AG08396 (cell line): ENCODE measurements at regions not wholly inside any gene's neighbourhood (a gene's known extent, or its start where the extent isn't known, plus 50 kb on each side); places are given as distances from the start of the nearest gene placed in this dataset.

Source experiments
- DNase-seq: peaks from one replicate; pipeline ENCODE4 v3.0.0; 2012; ENCODE audit warnings: low spot score, mixed read lengths

- DNase-seq: no peak
These were observed 414.2 kb downstream of the TAF11L14 start for GRCh38 chr5:18048449-18048848.

- DNase-seq: no peak
These were observed 416.1 kb downstream of the TAF11L14 start for GRCh38 chr5:18050345-18050744.

- no peak for DNase-seq
These were observed 416.5 kb downstream of the TAF11L14 start for GRCh38 chr5:18050776-18051175.

GRCh38 chr5:18051953-18052352, 417.7 kb downstream of the TAF11L14 start:
- DNase-seq: no peak

GRCh38 chr5:18052569-18052968, 418.3 kb downstream of the TAF11L14 start:
- no peak for DNase-seq

- DNase-seq: no peak
These were observed 423.5 kb downstream of the TAF11L14 start for GRCh38 chr5:18057725-18058124.

- DNase-seq: no peak
These were observed 433.4 kb downstream of the TAF11L14 start for GRCh38 chr5:18067615-18068014.

GRCh38 chr5:18068826-18069225, 434.6 kb downstream of the TAF11L14 start:
- DNase-seq: no peak

- DNase-seq: no peak
These were observed 435.5 kb downstream of the TAF11L14 start for GRCh38 chr5:18069790-18070189.

GRCh38 chr5:18072600-18072999, 438.3 kb downstream of the TAF11L14 start:
- no peak for DNase-seq

GRCh38 chr5:18074961-18075360, 440.7 kb downstream of the TAF11L14 start:
- DNase-seq: no peak

GRCh38 chr5:18078157-18078556, 443.9 kb downstream of the TAF11L14 start:
- no peak for DNase-seq

GRCh38 chr5:18079831-18080230, 445.6 kb downstream of the TAF11L14 start:
- no peak for DNase-seq

GRCh38 chr5:18088020-18088579, 453.8 kb downstream of the TAF11L14 start:
- no peak for DNase-seq

- no peak for DNase-seq
These were observed 455.9 kb downstream of the TAF11L14 start for GRCh38 chr5:18090177-18090576.

GRCh38 chr5:18091142-18091541, 456.9 kb downstream of the TAF11L14 start:
- no peak for DNase-seq

- DNase-seq: no peak
These were observed 457.5 kb downstream of the TAF11L14 start for GRCh38 chr5:18091758-18092157.

GRCh38 chr5:18095061-18095460, 460.8 kb downstream of the TAF11L14 start:
- no peak for DNase-seq

- DNase-seq: no peak
These were observed 463.6 kb downstream of the TAF11L14 start for GRCh38 chr5:18097817-18098216.

- no peak for DNase-seq
These were observed 464.4 kb downstream of the TAF11L14 start for GRCh38 chr5:18098691-18099090.

- DNase-seq: no peak
These were observed 465.0 kb downstream of the TAF11L14 start for GRCh38 chr5:18099261-18099660.

- DNase-seq: no peak
These were observed 467.3 kb downstream of the TAF11L14 start for GRCh38 chr5:18101532-18101931.

GRCh38 chr5:18102733-18103132, 468.5 kb downstream of the TAF11L14 start:
- no peak for DNase-seq

- no peak for DNase-seq
These were observed 471.2 kb downstream of the TAF11L14 start for GRCh38 chr5:18105449-18105848.
